ENCODE measurements at regions not wholly inside any gene's neighbourhood (a gene's known extent, or its start where the extent isn't known, plus 50 kb on each side); places are given as distances from the start of the nearest gene placed in this dataset.

DNA sequence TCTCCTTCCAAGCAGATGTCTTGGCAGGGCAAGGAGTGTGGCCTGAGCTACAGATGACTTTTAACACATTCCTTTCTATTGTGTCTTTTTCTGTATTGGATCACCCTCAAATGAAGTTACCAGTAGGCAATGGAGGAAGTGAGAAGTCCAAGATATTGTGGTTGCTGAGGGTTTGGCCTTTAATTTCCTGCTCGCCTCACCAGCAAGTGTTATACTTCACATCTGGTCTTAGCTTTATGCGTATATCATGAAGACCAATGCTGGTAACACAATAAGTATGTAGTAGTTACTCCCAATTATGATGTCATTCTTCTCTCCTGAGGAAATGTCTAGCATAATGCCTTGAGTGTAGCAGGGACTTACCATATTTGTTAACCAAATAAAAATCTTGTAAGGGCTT, 179.9 kb downstream of the ZIC1 start:
- DNase-seq (ENCODE audit: low read depth), result no peak

DNA sequence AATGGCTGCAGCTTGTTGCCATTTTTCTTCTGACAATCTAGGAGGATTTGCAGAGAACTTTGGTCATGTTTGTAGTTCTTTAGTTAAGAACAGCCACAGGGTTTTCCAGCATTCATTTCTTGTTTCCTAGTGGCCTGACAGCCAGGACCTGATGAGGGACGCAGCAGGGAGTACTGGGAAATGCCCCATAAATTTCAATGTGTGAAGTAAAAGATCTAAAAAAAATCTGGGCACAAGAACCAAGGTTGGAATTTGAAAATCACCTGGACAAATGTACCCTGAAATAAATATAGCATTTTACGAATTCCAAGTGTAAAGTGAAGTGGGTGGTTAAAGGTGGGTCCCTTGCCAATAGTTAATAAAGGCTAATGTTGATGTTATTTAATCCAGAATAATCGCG, 195.0 kb downstream of the ZIC1 start:
- no peak for DNase-seq (ENCODE audit: low read depth)

DNA sequence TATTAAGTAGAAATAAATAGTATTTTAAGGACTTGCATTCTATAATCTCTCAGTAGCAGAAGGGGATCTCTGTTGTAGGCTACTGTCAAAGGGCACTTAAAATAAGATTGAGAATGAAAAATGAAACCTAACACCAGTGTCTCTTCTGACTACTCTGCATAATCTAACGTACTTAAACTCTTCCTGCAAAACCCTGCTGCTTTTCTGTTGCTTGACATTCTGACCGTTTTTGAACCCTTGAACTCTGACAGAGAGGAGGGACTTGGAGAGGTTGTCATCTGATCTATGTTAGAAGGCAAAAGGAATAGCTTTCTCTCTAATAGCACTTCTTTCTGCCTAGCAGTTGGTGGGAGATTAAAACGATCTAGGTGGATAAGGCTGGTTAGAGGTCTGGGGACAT, 204.6 kb downstream of the ZIC1 start:
- DNase-seq (ENCODE audit: low read depth), result no peak

DNA sequence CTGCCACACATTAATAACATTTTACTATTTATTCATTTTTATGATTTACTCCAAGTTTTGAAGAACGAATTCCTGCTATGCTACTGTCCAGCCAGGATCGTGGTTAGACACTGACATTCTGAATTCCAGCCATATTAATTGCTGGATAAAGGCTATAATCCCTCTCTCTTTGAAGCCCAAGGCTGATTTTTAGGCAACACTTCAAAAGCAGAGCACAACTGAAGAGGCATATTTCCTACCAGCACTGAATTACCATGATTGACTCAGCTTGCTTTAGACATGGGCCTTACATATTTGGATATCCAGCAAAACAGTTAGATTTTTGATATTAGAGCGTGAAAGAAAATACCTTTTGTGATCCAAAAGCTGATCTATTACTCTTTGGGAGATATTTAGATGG, 205.0 kb downstream of the ZIC1 start:
- no peak for DNase-seq (ENCODE audit: low read depth)

DNA sequence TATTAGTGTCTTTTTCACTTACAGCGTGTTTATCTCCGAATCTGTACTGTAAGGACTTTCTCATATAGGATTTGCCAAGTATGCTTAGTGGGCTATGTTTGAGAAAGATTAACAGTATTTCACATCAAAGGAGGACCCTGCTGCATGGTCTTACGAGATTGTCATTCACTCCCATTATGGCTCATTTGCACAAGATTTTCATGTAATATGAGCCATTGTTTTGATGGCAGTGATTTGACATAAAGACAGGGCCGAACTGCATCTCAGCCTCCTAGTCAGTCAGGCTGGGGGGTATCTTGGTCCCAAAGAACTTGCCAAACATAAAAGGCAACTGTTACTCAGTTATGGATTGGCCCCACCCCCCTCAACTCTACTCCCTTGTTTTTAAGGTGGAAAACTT, 205.9 kb downstream of the ZIC1 start:
- DNase-seq (ENCODE audit: low read depth), result no peak

DNA sequence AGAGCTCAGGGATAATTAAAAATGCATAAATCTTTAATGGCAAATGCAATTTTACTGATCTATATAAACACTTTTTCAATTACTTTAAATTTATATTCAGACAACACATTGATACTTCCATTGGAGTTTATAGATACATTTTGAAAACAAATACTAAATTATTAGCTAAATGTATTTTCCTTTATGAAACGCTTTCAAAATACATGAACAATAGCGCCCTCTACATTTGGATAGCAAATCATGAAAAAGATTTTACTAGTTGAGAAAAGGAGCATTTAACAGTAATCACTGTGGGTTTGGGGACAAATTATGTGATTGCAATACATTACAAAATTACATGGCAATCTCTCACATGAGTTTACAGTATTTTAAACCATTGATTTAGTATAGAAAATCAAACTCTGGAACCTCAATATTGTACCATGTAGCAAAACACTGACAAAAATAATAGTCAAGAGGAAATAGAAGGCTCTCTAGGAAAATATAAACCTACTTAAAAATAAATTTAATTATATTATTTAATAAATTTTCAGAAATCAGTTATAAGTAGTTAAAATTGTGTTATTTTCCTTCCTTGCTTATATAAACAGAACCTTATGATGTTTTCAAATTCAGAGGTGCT, 207.9 kb downstream of the ZIC1 start:
- DNase-seq (ENCODE audit: low read depth), result peak; percentile 17

DNA sequence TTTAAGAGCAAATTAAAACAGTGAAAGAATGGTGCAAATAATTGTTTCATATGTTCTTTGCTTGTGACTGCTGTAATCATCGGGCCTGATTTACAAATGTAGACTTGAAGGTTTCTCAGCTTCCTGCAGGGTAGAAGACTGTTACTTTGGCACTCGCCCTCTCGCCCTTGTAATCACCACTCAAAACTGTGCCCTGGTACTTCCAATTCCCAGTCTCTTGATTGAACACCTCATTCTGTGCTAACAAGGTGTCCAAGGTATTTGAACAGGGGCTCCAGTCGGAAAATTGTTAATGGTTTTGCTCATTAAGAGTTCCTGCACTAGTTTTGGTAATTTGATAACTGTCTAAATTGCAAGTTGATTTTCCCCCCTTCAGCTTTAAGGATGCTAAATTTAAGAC, 209.5 kb downstream of the ZIC1 start:
- DNase-seq (ENCODE audit: low read depth), result no peak

DNA sequence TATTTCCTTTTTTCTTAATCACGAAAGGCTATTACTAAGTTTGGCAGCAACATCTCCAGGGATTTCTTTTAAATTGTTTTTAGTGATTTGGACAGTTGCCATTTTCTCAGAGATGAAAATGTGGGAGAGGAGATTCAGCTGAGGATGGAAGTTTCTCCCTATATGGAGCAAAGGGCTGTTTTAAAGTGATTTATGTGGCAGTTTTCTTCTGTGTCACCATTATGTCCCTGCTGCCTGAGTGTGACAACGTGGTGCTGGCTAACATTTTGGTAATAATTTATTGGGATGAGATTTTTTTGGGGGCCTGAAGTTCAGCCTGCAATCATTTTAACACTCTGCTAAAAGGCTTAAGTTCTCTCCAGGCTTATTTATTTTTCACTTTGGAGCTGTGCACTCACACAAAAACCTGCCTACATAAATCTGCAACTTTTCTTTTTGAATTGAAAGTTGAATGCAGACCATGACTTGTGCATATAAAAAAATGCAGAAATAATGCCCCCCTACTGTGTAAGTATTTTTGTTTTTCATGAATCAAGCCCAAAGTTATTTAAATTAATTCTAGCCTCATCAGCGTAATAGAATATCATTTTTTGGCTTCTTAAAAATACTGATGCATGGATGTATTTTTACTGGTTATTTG, 210.9 kb downstream of the ZIC1 start:
- no peak for DNase-seq (ENCODE audit: low read depth)

DNA sequence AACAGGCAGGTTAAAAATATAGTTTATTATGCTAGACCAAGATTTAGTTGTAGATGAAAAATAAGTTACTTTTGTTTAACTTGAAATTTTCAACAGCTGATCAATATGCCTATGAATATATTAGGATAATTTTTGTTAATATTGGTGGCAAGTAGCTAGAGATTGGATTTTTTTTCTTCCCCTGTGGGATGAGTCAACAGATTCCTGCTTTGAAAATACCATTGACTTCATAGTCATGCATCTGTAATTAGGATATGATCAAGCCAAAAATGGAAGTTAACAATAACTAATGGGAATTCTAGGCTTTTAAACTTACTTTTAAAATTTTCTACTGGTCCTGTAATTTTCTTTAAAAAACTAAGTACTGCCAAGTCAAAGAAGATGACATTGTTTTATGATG, 211.7 kb downstream of the ZIC1 start:
- peak; percentile 14 for DNase-seq (ENCODE audit: low read depth)

DNA sequence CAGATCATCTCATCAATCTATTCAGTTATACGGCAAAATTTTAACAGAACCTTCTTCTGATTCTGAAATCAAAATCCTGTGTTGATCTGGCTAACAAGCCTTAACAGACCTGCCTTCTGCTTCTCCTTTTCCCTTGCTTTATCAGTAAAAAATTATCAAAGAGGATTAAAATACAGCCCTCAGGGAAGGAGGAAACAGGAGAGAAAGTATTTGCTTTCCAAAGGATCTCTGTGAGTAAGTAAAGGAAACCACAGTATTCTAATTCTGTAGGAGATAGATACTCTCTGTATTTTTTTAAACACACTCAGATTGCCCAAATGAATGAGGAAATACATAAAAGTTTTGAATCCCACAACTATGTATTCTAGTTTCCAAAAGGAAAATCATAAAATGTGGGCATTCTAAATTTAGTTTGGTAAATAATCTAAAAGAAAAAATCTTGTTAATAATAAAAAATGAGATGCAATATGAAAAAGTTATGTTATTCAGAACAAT, 221.8 kb downstream of the ZIC1 start:
- DNase-seq (ENCODE audit: low read depth), result no peak

DNA sequence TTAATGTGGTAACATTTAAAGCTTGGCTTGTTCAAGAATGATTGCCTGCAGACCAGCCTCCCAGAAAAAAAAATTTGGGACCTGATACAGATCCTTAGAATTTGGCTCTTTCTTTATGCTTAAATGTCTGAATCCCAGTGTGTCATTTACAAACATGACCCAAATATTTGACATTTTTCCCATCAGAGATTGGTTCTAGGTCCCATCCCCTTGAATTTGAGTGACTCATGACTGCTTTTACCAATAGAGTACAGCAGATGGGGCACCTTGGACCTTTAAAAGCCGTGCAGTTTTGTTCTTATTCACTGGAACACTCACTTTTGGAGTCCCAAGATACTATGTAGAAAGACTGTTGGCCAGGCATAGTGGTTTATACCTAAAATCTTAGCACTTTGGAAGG, 231.6 kb downstream of the ZIC1 start:
- DNase-seq (ENCODE audit: low read depth), result no peak

DNA sequence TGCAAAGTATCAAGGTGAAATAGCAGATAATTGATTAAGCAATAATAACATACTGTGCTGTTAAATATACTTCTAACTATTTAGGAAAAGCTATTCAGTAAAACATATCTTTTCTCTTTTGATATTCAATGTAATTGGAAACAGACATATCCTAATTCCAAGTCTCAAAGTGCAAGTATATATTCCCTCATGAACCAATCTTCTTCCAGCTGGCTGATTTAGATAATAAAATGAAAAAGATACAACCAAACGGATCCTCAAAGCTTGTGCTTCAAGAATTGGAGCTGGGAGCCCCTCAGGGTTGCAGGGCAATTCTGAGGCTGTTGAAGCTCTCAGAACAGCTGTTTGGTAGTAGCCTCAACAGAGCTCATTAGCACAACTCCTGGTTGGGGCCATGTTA, 236.6 kb downstream of the ZIC1 start:
- DNase-seq (ENCODE audit: low read depth), result no peak

DNA sequence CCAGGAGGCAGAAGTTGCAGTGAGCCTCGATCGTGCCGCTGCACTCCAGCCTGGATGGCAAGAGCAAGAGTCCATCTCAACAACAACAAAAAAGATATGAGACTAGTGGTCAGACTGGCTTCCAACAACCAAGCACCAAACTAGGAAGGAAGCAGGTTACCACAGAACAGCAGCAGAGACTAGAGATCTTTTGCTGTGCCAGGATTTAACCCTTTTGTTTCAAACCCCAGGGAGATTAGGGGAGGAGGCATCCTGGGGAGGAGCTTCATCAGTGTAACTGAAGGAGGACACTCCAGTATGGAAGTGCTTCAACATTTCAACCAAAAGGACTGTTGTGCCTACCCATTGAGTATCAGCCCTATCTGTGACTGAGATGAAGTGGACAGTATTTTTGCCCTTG, 240.3 kb downstream of the ZIC1 start:
- no peak for DNase-seq (ENCODE audit: low read depth)

DNA sequence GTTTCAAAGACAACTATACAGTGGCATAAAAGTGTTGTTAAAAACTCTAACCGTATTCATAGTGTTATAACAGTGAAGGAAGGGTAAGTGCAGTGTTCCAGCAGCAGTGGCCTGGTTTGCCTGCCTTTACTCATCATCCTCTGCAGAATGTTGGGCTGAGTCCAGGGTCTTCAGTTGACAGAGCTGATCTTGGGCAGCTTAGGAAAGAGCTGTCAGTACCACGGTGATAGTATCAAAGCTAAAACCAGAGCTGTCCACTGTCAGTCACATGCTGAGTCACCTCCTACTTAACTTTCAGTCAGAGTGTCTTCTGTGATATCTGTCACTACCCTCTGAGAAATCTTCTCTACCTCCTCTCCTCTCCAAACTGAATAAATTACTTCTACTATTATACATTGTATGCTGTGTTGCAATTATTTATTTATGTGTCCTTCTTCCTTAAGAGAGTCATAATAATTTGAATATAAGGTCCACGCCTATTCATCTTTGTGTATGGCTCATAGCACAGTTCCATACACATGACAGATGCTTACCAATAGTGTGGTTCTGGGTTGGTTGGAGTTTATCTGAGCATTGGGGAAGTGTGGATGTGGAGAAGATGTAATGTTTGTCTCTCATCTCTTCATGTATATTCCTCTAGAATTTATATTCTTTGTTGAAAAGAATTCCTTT, 242.1 kb downstream of the ZIC1 start:
- peak; percentile 14 for DNase-seq (ENCODE audit: low read depth)

DNA sequence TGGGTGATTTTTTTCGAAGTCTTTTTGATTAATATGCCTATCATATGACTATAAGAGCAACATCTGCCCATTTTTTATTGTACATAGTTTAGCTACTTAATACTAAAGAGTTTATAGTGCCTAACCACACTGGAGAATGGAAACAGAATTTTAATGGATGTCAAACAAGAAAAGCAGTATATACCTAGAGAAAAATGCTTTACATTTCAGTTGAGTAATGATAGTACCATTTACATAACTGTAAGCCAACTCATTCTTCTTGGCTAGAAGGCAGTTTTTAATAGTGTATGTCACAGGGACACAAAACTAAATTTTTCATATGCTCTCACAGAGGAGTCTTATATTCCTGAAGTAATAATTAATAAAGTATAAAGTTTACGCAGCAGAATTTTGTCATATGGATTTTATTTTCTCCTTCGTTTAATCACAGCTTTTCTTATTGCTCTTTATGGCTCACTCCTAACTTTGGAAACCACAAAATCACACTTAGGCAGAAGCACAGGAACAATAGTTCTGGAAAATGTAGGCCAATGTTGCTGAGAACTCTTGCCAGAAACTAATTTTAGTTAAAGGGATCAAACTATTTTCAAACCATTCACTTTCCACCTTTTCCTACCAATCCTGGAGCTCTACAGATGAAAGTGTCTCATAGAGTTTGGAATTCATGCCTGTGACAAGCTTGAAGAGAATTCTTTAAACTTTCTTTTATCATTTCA, 243.6 kb downstream of the ZIC1 start:
- DNase-seq (ENCODE audit: low read depth), result no peak

DNA sequence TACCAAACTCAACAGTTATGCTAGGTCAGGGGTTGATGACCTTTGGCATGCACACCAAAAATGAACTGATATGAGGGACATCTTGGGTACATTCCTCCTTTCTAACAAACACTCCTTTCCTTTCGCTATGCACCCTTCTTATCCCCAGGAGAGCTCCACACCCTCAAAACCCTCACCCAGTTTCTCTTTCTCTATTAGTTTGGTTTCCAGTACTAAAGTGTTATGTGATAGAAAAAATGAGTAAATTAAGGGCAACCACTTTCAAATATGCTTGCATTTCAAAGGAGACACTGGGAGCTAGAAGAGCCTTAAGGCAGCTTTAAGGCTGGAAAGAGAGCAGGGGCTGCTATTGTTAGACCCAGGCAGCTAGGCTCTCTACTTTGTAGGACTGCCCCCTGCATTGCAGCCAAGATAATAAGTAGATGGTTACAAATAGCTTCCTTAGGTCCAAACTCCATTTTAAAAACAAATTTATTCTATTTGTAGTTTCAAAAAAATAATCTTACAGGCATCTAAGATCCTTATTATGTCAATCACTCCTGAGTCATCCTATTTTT, 244.3 kb downstream of the ZIC1 start:
- no peak for DNase-seq (ENCODE audit: low read depth)

DNA sequence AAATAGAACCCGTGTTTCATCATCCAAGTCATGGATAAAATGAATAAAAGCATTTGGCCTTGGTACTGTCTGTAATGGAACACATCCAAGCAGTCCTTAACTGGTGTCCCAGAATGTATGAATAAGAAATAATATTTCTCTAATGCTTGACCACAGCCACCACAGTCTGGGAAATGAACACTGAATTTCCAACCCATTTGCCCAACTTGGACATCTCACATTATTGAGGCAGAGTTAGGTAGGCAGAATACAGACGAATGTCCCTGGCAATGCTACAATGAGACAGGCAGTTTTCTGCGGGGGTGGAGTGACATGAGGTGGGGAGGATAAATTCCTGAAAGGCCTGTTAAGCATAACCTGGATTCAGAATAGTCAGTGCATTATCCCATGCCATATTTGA, 245.7 kb downstream of the ZIC1 start:
- DNase-seq (ENCODE audit: low read depth), result peak; percentile 41

DNA sequence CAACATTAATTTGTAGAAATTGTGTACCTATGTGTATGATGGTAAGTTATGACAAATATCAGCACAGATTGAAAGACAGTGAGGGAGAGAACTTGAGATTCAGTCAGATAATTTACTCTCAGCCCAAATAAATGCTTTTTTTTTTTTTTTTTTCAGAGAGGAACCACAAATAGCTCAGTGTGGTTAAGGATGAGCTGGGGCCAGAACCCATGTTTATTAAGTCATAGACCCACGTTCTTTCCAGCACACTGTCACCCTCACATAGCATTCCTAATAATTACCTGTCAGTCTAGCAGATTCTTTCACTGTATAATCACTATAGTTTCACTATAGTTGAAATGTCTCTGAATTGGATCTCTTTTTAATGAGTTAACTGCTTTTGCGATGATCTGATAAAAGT, 246.1 kb downstream of the ZIC1 start:
- DNase-seq (ENCODE audit: low read depth), result peak; percentile 36

DNA sequence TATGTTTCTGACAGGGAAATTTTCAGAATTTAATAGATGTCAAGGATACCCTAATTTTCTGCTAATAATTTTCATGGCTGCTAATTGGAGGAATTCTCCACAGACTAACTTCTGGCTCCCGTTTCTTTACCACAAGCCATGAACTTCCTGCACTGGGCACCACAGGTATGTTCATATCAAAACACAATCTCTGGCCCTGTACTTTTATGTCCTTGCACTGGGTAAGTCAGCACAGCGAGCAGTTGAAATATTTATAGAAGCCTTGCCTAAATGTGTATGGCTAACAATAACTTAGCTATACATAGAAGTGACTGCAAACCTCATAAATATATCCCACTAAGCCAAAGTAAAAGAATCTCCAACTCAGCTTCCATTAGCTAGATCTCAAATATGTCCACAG, 246.9 kb downstream of the ZIC1 start:
- peak; percentile 27 for DNase-seq (ENCODE audit: low read depth)

DNA sequence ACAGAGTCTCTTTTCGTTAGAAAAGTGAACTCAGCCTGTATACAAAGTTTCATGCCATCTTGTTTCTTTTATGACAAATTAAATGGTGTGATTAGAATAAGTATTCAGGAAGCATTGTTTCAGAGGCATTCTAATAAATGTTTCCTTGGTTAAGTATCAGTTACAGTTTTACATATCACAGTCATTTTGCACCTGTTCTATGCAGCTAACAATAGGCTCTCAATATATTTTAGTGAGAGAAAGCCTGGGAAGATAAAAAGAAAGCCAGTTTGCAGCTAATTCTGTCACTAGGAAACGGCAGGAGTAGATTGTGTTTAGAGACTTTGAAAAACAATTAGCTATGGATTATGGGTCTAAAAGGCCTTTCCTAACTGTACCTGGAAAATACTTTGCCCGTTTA, 252.8 kb downstream of the ZIC1 start:
- no peak for DNase-seq (ENCODE audit: low read depth)

DNA sequence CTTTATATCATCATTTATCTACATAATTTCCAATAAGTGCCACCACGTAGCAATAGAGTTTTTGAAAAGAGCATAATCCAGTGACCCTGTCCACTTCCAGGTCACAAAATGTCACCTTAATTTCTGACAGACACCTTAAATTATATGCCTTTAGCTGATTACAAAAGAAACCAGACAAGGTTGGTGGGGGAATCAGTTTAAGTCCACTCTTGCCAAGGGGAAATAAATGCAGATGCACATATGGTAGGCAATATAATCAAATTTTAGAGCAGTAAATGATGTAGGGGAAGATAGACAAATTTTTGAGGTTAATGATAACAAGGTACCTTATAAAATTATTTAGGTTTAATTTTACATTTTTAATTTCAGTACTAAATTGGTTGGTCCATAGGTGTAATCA, 253.5 kb downstream of the ZIC1 start:
- DNase-seq (ENCODE audit: low read depth), result no peak

DNA sequence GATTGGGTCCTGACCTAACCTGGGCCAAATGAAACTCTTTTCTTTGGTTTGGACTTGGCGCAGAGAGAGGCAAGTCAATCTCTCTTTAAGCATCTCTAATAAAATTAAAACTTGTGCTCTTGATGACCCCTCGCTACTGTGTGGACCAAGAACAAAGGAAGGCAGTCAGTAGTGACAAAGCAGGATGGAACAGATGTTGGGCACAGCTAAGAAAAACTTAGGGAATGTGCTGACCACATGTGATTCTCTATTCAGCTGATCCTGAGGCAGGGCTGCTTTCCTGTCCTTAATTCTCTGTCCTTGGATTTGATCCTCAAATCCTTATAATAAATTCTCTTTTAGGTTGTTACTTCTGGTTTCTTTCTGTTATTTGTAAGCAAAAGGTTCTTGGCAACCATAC, 259.9 kb downstream of the ZIC1 start:
- DNase-seq (ENCODE audit: low read depth), result no peak

DNA sequence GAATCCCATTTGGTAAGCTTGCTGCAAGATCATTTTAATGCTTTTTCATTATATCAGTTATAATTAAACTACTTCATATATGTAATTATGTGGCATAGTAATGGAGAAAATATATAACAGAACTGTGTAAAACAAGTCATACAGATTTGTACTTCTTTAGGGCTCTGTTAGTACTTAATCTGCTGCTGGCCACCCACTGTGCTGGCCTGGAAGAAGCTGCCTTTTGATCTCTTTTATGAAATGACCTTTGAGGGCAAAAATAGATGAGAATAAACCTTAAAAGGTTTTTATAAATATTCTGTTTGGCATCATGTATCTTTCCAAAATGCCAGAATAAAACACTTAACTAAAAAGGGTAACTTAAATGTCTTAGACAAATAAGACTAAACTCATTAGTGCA, 262.9 kb downstream of the ZIC1 start:
- no peak for DNase-seq (ENCODE audit: low read depth)

All from iris pigment epithelial cell (primary cell).